ENCODE measurements at regions not wholly inside any gene's neighbourhood (a gene's known extent, or its start where the extent isn't known, plus 50 kb on each side); places are given as distances from the start of the nearest gene placed in this dataset.

DNA sequence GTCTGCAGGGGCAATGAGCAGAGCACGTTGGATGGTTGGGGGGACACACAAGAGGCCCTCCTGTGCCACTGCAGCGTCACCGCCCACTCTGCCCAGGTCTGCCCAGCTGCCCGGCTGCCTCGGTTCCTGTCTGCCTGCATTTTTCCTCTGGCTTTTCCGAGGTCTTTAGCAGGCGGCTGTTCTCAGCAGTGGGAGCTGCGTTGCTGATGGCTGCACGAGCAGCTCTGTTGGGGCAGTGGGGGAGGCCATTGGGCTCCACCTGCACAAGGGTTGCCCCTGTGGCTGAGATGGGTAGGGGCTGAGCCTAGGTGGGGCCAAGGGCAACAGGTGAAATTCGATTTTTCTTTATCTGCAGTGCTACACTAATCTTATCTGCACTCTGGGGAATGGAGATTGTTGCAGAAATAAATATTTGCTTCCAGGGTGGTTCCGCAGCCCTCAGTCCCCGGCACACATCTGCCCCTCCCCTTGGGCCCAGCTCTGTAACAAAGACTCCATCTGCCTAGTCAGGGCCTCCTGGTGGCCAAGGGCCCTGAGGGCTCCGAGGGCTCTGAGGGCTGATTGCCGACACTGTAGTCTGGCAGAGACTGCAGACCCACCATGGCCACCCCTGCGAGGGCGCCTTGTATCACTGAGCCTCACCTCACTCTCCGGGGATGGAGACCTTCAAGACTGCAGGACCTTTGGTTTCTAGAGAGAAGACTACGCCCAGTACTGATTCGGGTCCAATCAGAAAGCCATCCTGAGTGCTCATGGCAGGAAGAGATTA, 141.7 kb upstream of the SHH start:
- TF ChIP-seq CTCF (IDR thresholded peaks at IDR 0.05) (no peak), POLR2A (IDR thresholded peaks at IDR 0.05) (no peak)

Measured in breast epithelium (tissue), 3 donors.